Mucosa of descending colon (tissue), 3 donors: ENCODE measurements at regions not wholly inside any gene's neighbourhood (a gene's known extent, or its start where the extent isn't known, plus 50 kb on each side); places are given as distances from the start of the nearest gene placed in this dataset.
A peak's percentile ranks its signal among the peaks of the same experiment; 100 is the strongest.
"Not testable (repeated sequence)": the region's sequence is repeated elsewhere in the genome, so short reads cannot be mapped to it uniquely, and the experiment has no call there.

Experiments
- ATAC-seq: fragments of 200-7000 bp; cut with Tn5 transposase; one replicate; pipeline ENCODE4 v1.9.1; 2020; ENCODE audit warnings: mild to moderate bottlenecking, moderate library complexity
- DNase-seq, 3 donors: peaks; one replicate each; pipeline ENCODE4 v3.0.0-alpha.2; 2020
- H3K36me3 ChIP-seq: fragments of 200-600 bp; one replicate; pipeline ENCODE4 v1.8.0; 2021; ENCODE audit warnings: low read depth, mild to moderate bottlenecking
- H3K4me1 ChIP-seq: fragments of 200-600 bp; one replicate; pipeline ENCODE4 v1.8.0; 2021; ENCODE audit warnings: low read depth, mild to moderate bottlenecking
- H3K4me3 ChIP-seq: fragments of 200-600 bp; one replicate; pipeline ENCODE4 v1.8.0; 2021; ENCODE audit warnings: mild to moderate bottlenecking
- H3K9me3 ChIP-seq: fragments of 200-600 bp; one replicate; pipeline ENCODE4 v1.8.0; 2021; ENCODE audit warnings: mild to moderate bottlenecking
- CTCF ChIP-seq: fragments of 200-600 bp; IDR thresholded peaks from one replicate; pipeline ENCODE4 v1.8.0; 2022; ENCODE audit warnings: antibody characterized with exemption, mild to moderate bottlenecking
- intact Hi-C, 2 donors: fragments of 100-400 bp; cut with DNase I in 1 of 2; cut with micrococcal nuclease in 1 of 2; formaldehyde crosslinking; loops; one replicate each; pipeline versions ENCODE4 v1.11.0 to v1.11.1; 2022; cut with DNase I, micrococcal nuclease
- donor health status: DM: no; HTN: no; CAD: no; lungs with moderate emphysema.
- donor health status: DM: no; HTN: no; CAD: no.
- donor health status: DM: no; HTN: yes; CAD: no.

- Histone ChIP-seq H3K9me3 (peaks cover 13% of the 10 kb centered on the region), H3K36me3 (no peaks in the 10 kb centered on the region), H3K4me1 (no peaks in the 10 kb centered on the region), H3K4me3 (no peak overlapping the region)
- TF ChIP-seq CTCF: no peak
- ATAC-seq (no peak), DNase-seq (peak in 1 of 3 donors; percentile 27)
- intact Hi-C loops: no loop called here
Observed at GRCh38 chr6:58073263-58073662, 755.8 kb downstream of the PRIM2 start.

- H3K4me3 ChIP-seq, ATAC-seq, DNase-seq, intact Hi-C loops, H3K36me3 ChIP-seq, H3K9me3 ChIP-seq, H3K4me1 ChIP-seq: not testable (repeated sequence)
Observed at GRCh38 chr6:58090067-58090466, 772.6 kb downstream of the PRIM2 start.

GRCh38 chr6:58097251-58097650 lies 779.8 kb downstream of the PRIM2 start:
- H3K4me1 ChIP-seq, H3K36me3 ChIP-seq, H3K4me3 ChIP-seq, intact Hi-C loops, ATAC-seq, DNase-seq: not testable (repeated sequence)
- H3K9me3 ChIP-seq: peaks cover 11% of the 10 kb centered on the region

- Histone ChIP-seq H3K36me3 (no peaks in the 10 kb centered on the region), H3K9me3 (no peaks in the 10 kb centered on the region), H3K4me3 (no peak overlapping the region), H3K4me1 (no peaks in the 10 kb centered on the region)
- ATAC-seq (no peak), DNase-seq (no peak)
- no peak for TF ChIP-seq CTCF
- intact Hi-C loops: no loop called here
Observed at GRCh38 chr6:58113960-58114359, 796.5 kb downstream of the PRIM2 start.

GRCh38 chr6:58117162-58117561 lies 799.7 kb downstream of the PRIM2 start:
- DNase-seq, H3K9me3 ChIP-seq, intact Hi-C loops, H3K4me3 ChIP-seq, H3K36me3 ChIP-seq, H3K4me1 ChIP-seq, ATAC-seq: not testable (repeated sequence)

GRCh38 chr6:58121616-58122015 lies 804.2 kb downstream of the PRIM2 start:
- H3K4me3 ChIP-seq, H3K9me3 ChIP-seq, intact Hi-C loops, ATAC-seq, H3K4me1 ChIP-seq, DNase-seq, H3K36me3 ChIP-seq: not testable (repeated sequence)

GRCh38 chr6:58123770-58124169 lies 806.3 kb downstream of the PRIM2 start:
- not testable (repeated sequence) for H3K4me3 ChIP-seq

GRCh38 chr6:58128549-58128948 lies 811.1 kb downstream of the PRIM2 start:
- H3K4me1 ChIP-seq, H3K36me3 ChIP-seq, H3K4me3 ChIP-seq, DNase-seq, ATAC-seq, intact Hi-C loops: not testable (repeated sequence)
- H3K9me3 ChIP-seq: peaks cover 11% of the 10 kb centered on the region

More at GRCh38 chr6:58123770-58124169, 806.3 kb downstream of the PRIM2 start:
- ATAC-seq, H3K36me3 ChIP-seq, intact Hi-C loops, H3K4me1 ChIP-seq, DNase-seq, H3K9me3 ChIP-seq: not testable (repeated sequence)

GRCh38 chr6:58129098-58129497 lies 811.7 kb downstream of the PRIM2 start:
- ATAC-seq, intact Hi-C loops, H3K4me1 ChIP-seq, H3K36me3 ChIP-seq, DNase-seq, H3K4me3 ChIP-seq: not testable (repeated sequence)
- H3K9me3 ChIP-seq: peaks cover 11% of the 10 kb centered on the region

- H3K4me1 ChIP-seq, H3K4me3 ChIP-seq, H3K36me3 ChIP-seq, ATAC-seq, DNase-seq, H3K9me3 ChIP-seq, intact Hi-C loops: not testable (repeated sequence)
Observed at GRCh38 chr6:58139746-58140145, 822.3 kb downstream of the PRIM2 start.

GRCh38 chr6:58171025-58171424 lies 853.6 kb downstream of the PRIM2 start:
- H3K4me1 ChIP-seq, H3K36me3 ChIP-seq, DNase-seq, intact Hi-C loops, ATAC-seq, H3K9me3 ChIP-seq, H3K4me3 ChIP-seq: not testable (repeated sequence)

GRCh38 chr6:58181557-58182065 lies 864.2 kb downstream of the PRIM2 start:
- H3K36me3 ChIP-seq, H3K4me1 ChIP-seq, H3K4me3 ChIP-seq, DNase-seq, intact Hi-C loops, H3K9me3 ChIP-seq: not testable (repeated sequence)
- peak; percentile 47 for ATAC-seq

- DNase-seq, H3K4me3 ChIP-seq, H3K36me3 ChIP-seq, H3K4me1 ChIP-seq, ATAC-seq, intact Hi-C loops, H3K9me3 ChIP-seq: not testable (repeated sequence)
Observed at GRCh38 chr6:58185300-58185699, 867.9 kb downstream of the PRIM2 start.
